GM20000 (cell line): ENCODE measurements at regions not wholly inside any gene's neighbourhood (a gene's known extent, or its start where the extent isn't known, plus 50 kb on each side); places are given as distances from the start of the nearest gene placed in this dataset.

ENCODE experiments used
- DNase-seq: peaks from one replicate; pipeline ENCODE4 v3.0.0; 2012; ENCODE audit warnings: low spot score
- TF ChIP-seq, protein P1 (sequence below): IDR thresholded peaks from 2 replicates; pipeline ENCODE4 v1.5.1; 2012; ENCODE audit warnings: mild to moderate bottlenecking, control low read depth; ENCODE audit errors: extremely low read depth, missing control alignments

GRCh38 chr5:114665551-114665950 is 303.7 kb downstream of the KCNN2 start:
- DNase-seq = no peak
- TF ChIP-seq, protein P1, sequence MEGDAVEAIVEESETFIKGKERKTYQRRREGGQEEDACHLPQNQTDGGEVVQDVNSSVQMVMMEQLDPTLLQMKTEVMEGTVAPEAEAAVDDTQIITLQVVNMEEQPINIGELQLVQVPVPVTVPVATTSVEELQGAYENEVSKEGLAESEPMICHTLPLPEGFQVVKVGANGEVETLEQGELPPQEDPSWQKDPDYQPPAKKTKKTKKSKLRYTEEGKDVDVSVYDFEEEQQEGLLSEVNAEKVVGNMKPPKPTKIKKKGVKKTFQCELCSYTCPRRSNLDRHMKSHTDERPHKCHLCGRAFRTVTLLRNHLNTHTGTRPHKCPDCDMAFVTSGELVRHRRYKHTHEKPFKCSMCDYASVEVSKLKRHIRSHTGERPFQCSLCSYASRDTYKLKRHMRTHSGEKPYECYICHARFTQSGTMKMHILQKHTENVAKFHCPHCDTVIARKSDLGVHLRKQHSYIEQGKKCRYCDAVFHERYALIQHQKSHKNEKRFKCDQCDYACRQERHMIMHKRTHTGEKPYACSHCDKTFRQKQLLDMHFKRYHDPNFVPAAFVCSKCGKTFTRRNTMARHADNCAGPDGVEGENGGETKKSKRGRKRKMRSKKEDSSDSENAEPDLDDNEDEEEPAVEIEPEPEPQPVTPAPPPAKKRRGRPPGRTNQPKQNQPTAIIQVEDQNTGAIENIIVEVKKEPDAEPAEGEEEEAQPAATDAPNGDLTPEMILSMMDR = no peak

- no peak for DNase-seq
- TF ChIP-seq, protein P1 = no peak
Observed at GRCh38 chr5:114660791-114661190, 298.9 kb downstream of the KCNN2 start.

DNA sequence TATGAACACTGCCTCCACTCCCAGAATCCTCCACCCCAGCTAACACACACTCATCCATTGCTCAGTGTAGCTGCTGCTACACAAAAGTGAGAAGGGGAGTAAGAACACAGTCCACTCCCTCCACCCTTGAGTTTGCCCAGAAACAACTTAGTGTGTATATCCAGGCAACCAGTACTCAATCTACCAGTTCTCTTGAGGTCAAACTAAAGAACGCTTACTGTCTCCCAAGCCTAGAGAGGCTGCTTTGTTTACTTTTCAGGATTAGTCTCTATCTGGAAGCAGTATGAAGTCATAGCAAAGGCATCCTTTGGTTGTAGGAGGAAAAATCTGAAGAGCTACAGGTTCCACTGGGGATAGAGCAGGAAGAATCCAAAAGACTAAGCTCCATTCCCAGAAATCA is 296.3 kb downstream of the KCNN2 start:
- DNase-seq = no peak
- TF ChIP-seq, protein P1 = no peak

- no peak for DNase-seq
- TF ChIP-seq, protein P1 = no peak
Observed at GRCh38 chr5:114657342-114658130, 295.7 kb downstream of the KCNN2 start.

GRCh38 chr5:114649878-114650277 is 288.0 kb downstream of the KCNN2 start:
- TF ChIP-seq, protein P1 = no peak
- DNase-seq = no peak

DNA sequence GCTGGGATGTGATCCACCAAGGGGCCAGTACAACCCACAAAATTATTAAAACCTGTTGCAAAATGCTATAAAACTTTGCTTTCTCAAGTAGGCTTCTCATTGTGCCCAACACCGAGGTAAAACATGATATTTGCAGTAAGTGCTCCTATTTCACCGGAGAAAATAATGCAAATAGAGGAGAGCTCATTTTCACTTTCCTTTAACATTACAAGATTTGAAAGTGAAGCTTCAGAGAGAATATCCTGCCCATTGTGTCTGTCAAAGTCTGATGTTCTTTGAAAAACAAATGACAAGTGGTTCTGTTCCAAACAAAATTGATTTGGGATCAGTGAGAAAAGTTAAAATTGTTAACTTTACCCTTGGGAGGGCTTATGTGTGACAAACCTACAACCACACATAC is 287.1 kb downstream of the KCNN2 start:
- TF ChIP-seq, protein P1 = no peak
- DNase-seq = no peak

DNA sequence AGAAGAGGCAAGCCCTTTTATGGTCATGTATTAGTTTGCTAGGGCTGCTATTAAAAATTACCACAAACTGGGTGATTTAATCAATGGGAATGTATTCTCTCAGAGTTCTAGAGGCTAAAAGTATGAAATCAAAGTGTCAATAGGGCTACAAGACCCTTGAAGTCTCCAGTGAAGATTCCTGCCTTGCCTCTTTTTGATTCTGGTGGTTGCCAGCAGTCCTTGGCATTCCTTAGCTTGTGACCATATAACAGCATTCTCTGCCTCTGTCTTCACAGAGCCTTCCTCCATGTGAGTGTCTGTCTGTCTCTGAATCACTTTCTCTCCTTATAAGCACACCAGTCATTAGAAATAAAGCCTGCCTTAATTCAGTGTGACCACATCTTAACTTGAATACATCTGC is 282.7 kb downstream of the KCNN2 start:
- TF ChIP-seq, protein P1 = no peak
- no peak for DNase-seq
